CD4-positive, alpha-beta T cell (primary cell): ENCODE measurements at regions not wholly inside any gene's neighbourhood (a gene's known extent, or its start where the extent isn't known, plus 50 kb on each side); places are given as distances from the start of the nearest gene placed in this dataset.

Source experiments
- ATAC-seq: fragments of 200-7000 bp; cut with Tn5 transposase; one replicate; pipeline ENCODE4 v1.10.0; 2022; ENCODE audit warnings: mild to moderate bottlenecking; ENCODE audit not compliant: poor library complexity
- CTCF ChIA-PET: fragments of 350-600 bp; sonication (Branson Sonifier 250); formaldehyde crosslinking; loops from one replicate; lab custom pipeline; 2021; ENCODE audit warnings: antibody characterized with exemption, inconsistent platforms; lab: Charles Lee
- POLR2A ChIA-PET: fragments of 350-600 bp; sonication (Branson Sonifier 250); formaldehyde crosslinking; loops from one replicate; lab custom pipeline; 2021; ENCODE audit warnings: antibody characterized with exemption, inconsistent platforms; lab: Charles Lee
- DNase-seq, 14 experiments: peaks; one replicate each; pipeline ENCODE4 v3.0.0-alpha.2; 2013 to 2020; ENCODE audit warnings: mixed read lengths in 2 of 14
- H3K27ac ChIP-seq, 2 donors: one replicate each; pipeline versions ENCODE4 v1.5.1 to v1.7.0; 2013; ENCODE audit warnings: low read length in 2 of 2, low read depth in 1 of 2, mild to moderate bottlenecking in 1 of 2
- H3K27me3 ChIP-seq, 2 experiments: 1 replicate in 1 of 2; 2 replicates in 1 of 2; pipeline versions ENCODE4 v1.6.1 to v1.7.0; 2013; ENCODE audit warnings: low read length in 2 of 2, control low read depth in 1 of 2, mild to moderate bottlenecking in 1 of 2, moderate library complexity in 1 of 2; ENCODE audit not compliant: insufficient read depth in 2 of 2, control insufficient read depth in 1 of 2
- H3K36me3 ChIP-seq: one replicate; pipeline ENCODE4 v1.6.1; 2013; ENCODE audit warnings: low read length, control low read depth; ENCODE audit not compliant: insufficient read depth
- H3K4me1 ChIP-seq: one replicate; pipeline ENCODE4 v1.6.1; 2013; ENCODE audit warnings: low read length, control low read depth; ENCODE audit not compliant: insufficient read depth
- H3K4me3 ChIP-seq: one replicate; pipeline ENCODE4 v1.5.1; 2013; ENCODE audit warnings: mild to moderate bottlenecking, low read length, moderate library complexity
- H3K9me3 ChIP-seq, 2 experiments: 1 replicate in 1 of 2; 2 replicates in 1 of 2; pipeline versions ENCODE4 v1.6.1 to v1.7.0; 2013; ENCODE audit warnings: low read length in 2 of 2, mild to moderate bottlenecking in 2 of 2, control low read depth in 1 of 2, moderate library complexity in 1 of 2; ENCODE audit not compliant: control insufficient read depth in 1 of 2, insufficient read depth in 1 of 2
- H3K27ac Mint-ChIP-seq: one replicate; pipeline ENCODE4 v1.8.0; 2020; ENCODE audit warnings: mixed read lengths
- H3K27me3 Mint-ChIP-seq: one replicate; pipeline ENCODE4 v1.8.0; 2021; ENCODE audit warnings: mixed read lengths
- H3K36me3 Mint-ChIP-seq: one replicate; pipeline ENCODE4 v1.8.0; 2021; ENCODE audit warnings: low read depth, mixed read lengths
- H3K4me1 Mint-ChIP-seq: one replicate; pipeline ENCODE4 v1.8.0; 2021; ENCODE audit warnings: low read depth, mixed read lengths
- H3K4me3 Mint-ChIP-seq: one replicate; pipeline ENCODE4 v1.8.0; 2020; ENCODE audit warnings: mild to moderate bottlenecking, mixed read lengths
- H3K9me3 Mint-ChIP-seq: one replicate; pipeline ENCODE4 v1.8.0; 2020; ENCODE audit warnings: mixed read lengths
- intact Hi-C, 2 experiments: fragments of 100-400 bp; cut with DNase I in 1 of 2; cut with micrococcal nuclease in 1 of 2; formaldehyde crosslinking; loops; one replicate each; pipeline versions ENCODE4 v1.15.1 to v1.9.0; 2023 to 2025; cut with DNase I, micrococcal nuclease
- TF ChIP-seq, protein P1 (sequence below): fragments of 200-600 bp; IDR thresholded peaks from one replicate; pipeline ENCODE4 v1.8.0; 2022; ENCODE audit warnings: antibody characterized with exemption, mild to moderate bottlenecking

DNA sequence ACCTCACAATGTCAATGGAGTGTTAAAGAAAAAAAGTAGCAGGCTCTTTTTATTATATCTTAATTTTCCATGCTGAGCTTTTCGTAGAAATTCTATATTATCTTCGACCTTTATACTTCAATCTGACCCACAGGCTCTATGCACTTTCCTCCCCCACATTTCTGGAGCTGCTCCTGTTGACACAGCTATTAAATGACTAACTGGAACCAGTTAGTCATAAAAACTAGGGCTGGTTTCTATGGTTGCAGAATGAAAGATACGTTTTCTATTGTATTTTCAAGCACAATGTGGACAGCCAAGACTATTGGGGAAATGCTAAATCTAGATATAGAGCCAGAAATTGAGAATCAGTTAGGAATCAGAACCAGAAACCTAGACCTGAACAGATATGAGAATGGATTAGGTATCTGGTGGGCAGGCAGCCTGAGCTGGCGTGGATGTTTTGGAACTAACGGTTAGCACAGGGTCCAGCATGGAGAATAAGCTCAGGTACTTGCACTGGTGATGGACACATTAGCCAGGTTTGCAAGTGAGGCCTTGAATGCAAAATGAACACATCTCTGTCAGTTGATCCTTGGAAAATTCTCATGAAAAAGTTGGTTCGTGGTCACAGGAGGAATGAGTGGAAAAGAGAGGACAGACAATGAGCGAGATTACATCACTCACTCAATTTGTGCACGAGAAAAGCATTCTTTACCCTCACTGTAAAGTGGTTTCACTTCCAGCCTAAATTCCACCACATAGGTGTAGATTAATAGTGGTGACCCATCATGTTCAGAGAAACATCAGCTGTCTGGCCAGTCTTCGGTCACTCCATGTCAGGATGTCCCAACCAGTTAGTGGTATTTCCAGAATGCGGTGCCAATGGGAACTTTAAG is 144.6 kb upstream of the EPHA4 start:
- Mint-ChIP-seq H3K4me1 (no peaks in the 10 kb centered on the region), H3K9me3 (peaks cover 5% of the 10 kb centered on the region), H3K4me3 (no peak overlapping the region), H3K27me3 (no peaks in the 10 kb centered on the region), H3K27ac (no peak overlapping the region), H3K36me3 (no peaks in the 10 kb centered on the region)
- Histone ChIP-seq H3K4me3 (no peak overlapping the region), H3K9me3 (no peaks in the 10 kb centered on the region), H3K4me1 (no peaks in the 10 kb centered on the region), H3K27ac (no peak overlapping the region), H3K36me3 (no peaks in the 10 kb centered on the region), H3K27me3 (no peaks in the 10 kb centered on the region)
- ChIA-PET CTCF (interaction anchor here (0.6 kb wide), 1 partner anchor 68 kb away, joined by 3 read pairs; no protein-coding TSS in a partner anchor), POLR2A (no interaction called here)
- ATAC-seq: no peak
- TF ChIP-seq, protein P1, sequence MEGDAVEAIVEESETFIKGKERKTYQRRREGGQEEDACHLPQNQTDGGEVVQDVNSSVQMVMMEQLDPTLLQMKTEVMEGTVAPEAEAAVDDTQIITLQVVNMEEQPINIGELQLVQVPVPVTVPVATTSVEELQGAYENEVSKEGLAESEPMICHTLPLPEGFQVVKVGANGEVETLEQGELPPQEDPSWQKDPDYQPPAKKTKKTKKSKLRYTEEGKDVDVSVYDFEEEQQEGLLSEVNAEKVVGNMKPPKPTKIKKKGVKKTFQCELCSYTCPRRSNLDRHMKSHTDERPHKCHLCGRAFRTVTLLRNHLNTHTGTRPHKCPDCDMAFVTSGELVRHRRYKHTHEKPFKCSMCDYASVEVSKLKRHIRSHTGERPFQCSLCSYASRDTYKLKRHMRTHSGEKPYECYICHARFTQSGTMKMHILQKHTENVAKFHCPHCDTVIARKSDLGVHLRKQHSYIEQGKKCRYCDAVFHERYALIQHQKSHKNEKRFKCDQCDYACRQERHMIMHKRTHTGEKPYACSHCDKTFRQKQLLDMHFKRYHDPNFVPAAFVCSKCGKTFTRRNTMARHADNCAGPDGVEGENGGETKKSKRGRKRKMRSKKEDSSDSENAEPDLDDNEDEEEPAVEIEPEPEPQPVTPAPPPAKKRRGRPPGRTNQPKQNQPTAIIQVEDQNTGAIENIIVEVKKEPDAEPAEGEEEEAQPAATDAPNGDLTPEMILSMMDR: no peak
- intact Hi-C loops: no loop called here
- no peak for DNase-seq

DNA sequence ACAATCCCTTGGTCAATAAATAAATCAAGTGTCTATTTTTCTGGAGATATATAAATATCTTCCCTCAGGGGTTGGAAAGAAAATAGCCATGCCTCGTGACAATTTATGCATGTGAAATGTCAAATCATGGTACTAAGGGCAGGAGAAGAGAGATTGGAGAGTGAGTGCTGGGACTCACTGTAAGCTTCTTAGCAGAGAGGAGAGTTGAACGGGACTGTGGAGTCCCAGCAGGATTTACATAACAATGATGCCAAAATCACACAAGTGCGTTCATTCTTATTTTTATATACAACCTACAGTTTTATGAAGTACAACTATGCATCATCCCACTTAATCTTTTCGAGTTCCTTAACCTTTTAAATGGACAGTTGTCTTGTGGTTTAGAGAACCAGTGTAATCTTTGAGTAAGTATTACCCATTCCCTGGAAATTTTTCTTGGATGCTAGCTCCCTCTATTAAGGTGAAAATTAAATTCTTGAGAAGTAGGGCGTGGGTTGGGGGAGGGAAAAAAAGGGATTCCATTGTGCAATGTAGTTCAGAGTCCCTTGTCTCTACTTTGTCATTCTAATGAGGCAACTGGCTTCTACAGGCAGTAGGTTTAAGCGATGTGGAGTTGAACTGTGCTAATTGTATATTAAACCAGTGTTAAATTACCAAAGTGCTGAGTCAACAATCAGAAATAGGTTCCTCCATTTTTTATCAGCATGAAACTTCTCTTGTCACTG is 143.6 kb upstream of the EPHA4 start:
- Mint-ChIP-seq H3K4me3 (no peak overlapping the region), H3K36me3 (no peaks in the 10 kb centered on the region), H3K4me1 (no peaks in the 10 kb centered on the region), H3K9me3 (peaks cover 5% of the 10 kb centered on the region), H3K27me3 (no peaks in the 10 kb centered on the region), H3K27ac (no peak overlapping the region)
- no peak overlapping the region for H3K27ac ChIP-seq
- no peak overlapping the region for H3K4me3 ChIP-seq
- TF ChIP-seq, protein P1: no peak
- ATAC-seq: no peak
- no peaks in the 10 kb centered on the region for H3K9me3 ChIP-seq
- no peaks in the 10 kb centered on the region for H3K27me3 ChIP-seq
- H3K36me3 ChIP-seq: no peaks in the 10 kb centered on the region
- intact Hi-C loops: no loop called here
- POLR2A ChIA-PET: no interaction called here
- no peak for DNase-seq
- CTCF ChIA-PET: no interaction called here
- no peaks in the 10 kb centered on the region for H3K4me1 ChIP-seq

DNA sequence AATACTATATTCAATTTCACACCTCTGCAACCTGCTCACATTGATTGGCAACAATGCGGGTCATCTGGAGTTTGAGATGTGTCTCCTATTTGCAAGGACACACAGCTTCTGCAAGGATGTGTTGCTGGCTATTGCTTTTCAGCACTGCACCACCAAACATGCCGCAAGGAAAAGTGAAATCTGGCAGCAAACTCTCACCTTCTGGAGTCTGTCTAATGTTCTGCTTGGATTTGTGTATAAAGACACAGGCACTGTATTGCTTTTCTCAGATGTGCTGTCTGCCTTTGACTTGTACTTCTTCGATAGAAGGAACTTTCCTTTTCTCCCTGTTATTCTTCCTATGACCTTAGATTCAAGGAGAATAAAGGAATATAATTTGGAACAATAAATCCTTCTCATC is 138.6 kb upstream of the EPHA4 start:
- no peaks in the 10 kb centered on the region for H3K36me3 Mint-ChIP-seq
- POLR2A ChIA-PET: no interaction called here
- Histone ChIP-seq H3K36me3 (no peaks in the 10 kb centered on the region), H3K27ac (no peak overlapping the region), H3K9me3 (no peaks in the 10 kb centered on the region), H3K4me1 (no peaks in the 10 kb centered on the region), H3K4me3 (no peak overlapping the region), H3K27me3 (no peaks in the 10 kb centered on the region)
- H3K27me3 Mint-ChIP-seq: no peaks in the 10 kb centered on the region
- DNase-seq (no peak), ATAC-seq (no peak)
- H3K4me1 Mint-ChIP-seq: no peaks in the 10 kb centered on the region
- CTCF ChIA-PET: no interaction called here
- no peaks in the 10 kb centered on the region for H3K9me3 Mint-ChIP-seq
- TF ChIP-seq, protein P1: no peak
- no peak overlapping the region for H3K4me3 Mint-ChIP-seq
- H3K27ac Mint-ChIP-seq: no peak overlapping the region
- intact Hi-C loops: no loop called here
